CD14-positive monocyte (primary cell): ENCODE measurements at regions not wholly inside any gene's neighbourhood (a gene's known extent, or its start where the extent isn't known, plus 50 kb on each side); places are given as distances from the start of the nearest gene placed in this dataset.

Experiments
- DNase-seq, 3 donors: peaks; one replicate each; pipeline ENCODE4 v3.0.0-alpha.2; 2011 to 2022
- H2AFZ ChIP-seq: 2 replicates; pipeline ENCODE4 v1.6.0; 2012; ENCODE audit warnings: mild to moderate bottlenecking, low read depth, low read length, inconsistent platforms; ENCODE audit not compliant: insufficient read depth, poor library complexity, severe bottlenecking
- H3K27ac ChIP-seq, 2 donors: 1 replicate in 1 of 2; 2 replicates in 1 of 2; pipeline ENCODE4 v1.5.1; 2012 to 2013; ENCODE audit warnings: low read length in 2 of 2, control low read depth in 1 of 2, inconsistent platforms in 1 of 2, low read depth in 1 of 2, mild to moderate bottlenecking in 1 of 2
- H3K27me3 ChIP-seq, 2 donors: one replicate each; pipeline versions ENCODE4 v1.6.0 to v1.6.1; 2011 to 2013; ENCODE audit warnings: low read length in 2 of 2; ENCODE audit not compliant: control insufficient read depth in 2 of 2, insufficient read depth in 2 of 2
- H3K36me3 ChIP-seq, 2 donors: replicated peaks in 1 of 2; 1 replicate in 1 of 2; 2 replicates in 1 of 2; pipeline versions ENCODE4 v1.5.1 to v1.6.1; 2012 to 2013; ENCODE audit warnings: low read length in 2 of 2, control low read depth in 1 of 2, inconsistent platforms in 1 of 2, mild to moderate bottlenecking in 1 of 2; ENCODE audit not compliant: insufficient read depth in 2 of 2, control insufficient read depth in 1 of 2
- H3K4me1 ChIP-seq, 2 donors: 1 replicate in 1 of 2; 2 replicates in 1 of 2; pipeline versions ENCODE4 v1.5.1 to v1.6.1; 2012 to 2013; ENCODE audit warnings: low read length in 2 of 2, control low read depth in 1 of 2, inconsistent platforms in 1 of 2, mild to moderate bottlenecking in 1 of 2, moderate library complexity in 1 of 2; ENCODE audit not compliant: insufficient read depth in 2 of 2, control insufficient read depth in 1 of 2
- H3K4me2 ChIP-seq: replicated peaks from 2 replicates; pipeline ENCODE3; 2012; ENCODE audit warnings: low read length, moderate library complexity, mild to moderate bottlenecking; ENCODE audit not compliant: poor library complexity, severe bottlenecking; ENCODE audit errors: extremely low read depth
- H3K4me3 ChIP-seq, 3 experiments: fragments of 200-600 bp in 1 of 3; sonication (generic) in 1 of 3; replicated peaks in 1 of 3; 1 replicate in 2 of 3; 2 replicates in 1 of 3; pipeline ENCODE4 v1.5.1; 2011 to 2013; ENCODE audit warnings: low read length in 3 of 3, mild to moderate bottlenecking in 3 of 3, control low read depth in 2 of 3, low read depth in 2 of 3, inconsistent platforms in 1 of 3, moderate library complexity in 1 of 3
- H3K79me2 ChIP-seq: 2 replicates; pipeline ENCODE4 v1.6.0; 2012; ENCODE audit warnings: mild to moderate bottlenecking, control low read depth, inconsistent platforms, low read length, moderate library complexity; ENCODE audit not compliant: insufficient read depth
- H3K9ac ChIP-seq: 2 replicates; pipeline ENCODE4 v1.6.0; 2017; ENCODE audit warnings: low read length, mild to moderate bottlenecking; ENCODE audit not compliant: insufficient read depth, poor library complexity, severe bottlenecking
- H3K9me3 ChIP-seq, 2 donors: replicated peaks in 1 of 2; 1 replicate in 1 of 2; 2 replicates in 1 of 2; pipeline versions ENCODE4 v1.5.1 to v1.6.1; 2012 to 2013; ENCODE audit warnings: low read length in 2 of 2, control low read depth in 1 of 2; ENCODE audit not compliant: control insufficient read depth in 1 of 2, insufficient read depth in 1 of 2
- H4K20me1 ChIP-seq: 2 replicates; pipeline ENCODE4 v1.6.0; 2012; ENCODE audit warnings: mild to moderate bottlenecking, low read length, control low read depth, moderate library complexity; ENCODE audit not compliant: insufficient read depth
- H3K27ac Mint-ChIP-seq, 7 donors: one replicate each; pipeline ENCODE4 v1.8.0; 2020; ENCODE audit warnings: mild to moderate bottlenecking in 7 of 7, mixed read lengths in 7 of 7, moderate library complexity in 6 of 7, inconsistent platforms in 2 of 7
- H3K27me3 Mint-ChIP-seq, 3 donors: one replicate each; pipeline ENCODE4 v1.8.0; 2021 to 2022; ENCODE audit warnings: low read depth in 3 of 3, mild to moderate bottlenecking in 3 of 3, mixed read lengths in 3 of 3, moderate library complexity in 3 of 3, inconsistent platforms in 1 of 3
- H3K36me3 Mint-ChIP-seq, 2 donors: one replicate each; pipeline ENCODE4 v1.8.0; 2020; ENCODE audit warnings: mixed read lengths in 2 of 2, inconsistent platforms in 1 of 2, mild to moderate bottlenecking in 1 of 2
- H3K4me1 Mint-ChIP-seq: one replicate; pipeline ENCODE4 v1.8.0; 2020; ENCODE audit warnings: mild to moderate bottlenecking, mixed read lengths
- H3K4me3 Mint-ChIP-seq, 2 donors: one replicate each; pipeline ENCODE4 v1.8.0; 2020; ENCODE audit warnings: mild to moderate bottlenecking in 2 of 2, mixed read lengths in 2 of 2, moderate library complexity in 1 of 2
- H3K9me3 Mint-ChIP-seq, 7 donors: one replicate each; pipeline ENCODE4 v1.8.0; 2020 to 2022; ENCODE audit warnings: mixed read lengths in 7 of 7, mild to moderate bottlenecking in 6 of 7, moderate library complexity in 6 of 7, inconsistent platforms in 2 of 7
- WGBS: methylation state at CpG from one replicate; pipeline ENCODE4 v1.1.5; 2013; ENCODE audit warnings: missing lambda C conversion rate; ENCODE audit not compliant: insufficient coverage; 5-methylcytosine and 5-hydroxymethylcytosine counted together
- intact Hi-C, 2 donors: fragments of 100-400 bp; cut with micrococcal nuclease; formaldehyde crosslinking; loops; one replicate each; pipeline versions ENCODE4 v1.15.0 to v1.15.1; 2023
- TF ChIP-seq, protein P1 (sequence below): fragments of 200-600 bp; IDR thresholded peaks from one replicate; pipeline ENCODE4 v1.8.0; 2022; ENCODE audit warnings: antibody characterized with exemption, mild to moderate bottlenecking

DNA sequence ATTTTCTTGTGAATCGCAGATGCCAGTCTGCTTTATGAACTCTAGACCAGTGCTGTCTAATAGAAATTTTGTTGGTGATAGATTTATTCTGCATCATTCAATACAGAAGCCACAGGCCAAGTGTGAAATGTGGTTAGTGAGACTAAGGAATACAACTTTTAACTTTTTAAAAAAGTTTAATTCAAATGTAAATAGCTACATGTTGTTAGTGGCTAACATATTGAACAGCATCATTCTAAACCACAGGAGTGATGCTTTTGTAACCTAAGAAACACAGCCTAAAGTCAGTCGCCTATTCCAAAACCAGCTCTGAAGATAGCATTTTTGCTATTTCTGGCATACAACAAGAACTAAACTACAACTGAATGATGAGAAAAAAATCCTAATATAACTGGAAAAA, 164.8 kb upstream of the CBLB start:
- TF ChIP-seq, protein P1, sequence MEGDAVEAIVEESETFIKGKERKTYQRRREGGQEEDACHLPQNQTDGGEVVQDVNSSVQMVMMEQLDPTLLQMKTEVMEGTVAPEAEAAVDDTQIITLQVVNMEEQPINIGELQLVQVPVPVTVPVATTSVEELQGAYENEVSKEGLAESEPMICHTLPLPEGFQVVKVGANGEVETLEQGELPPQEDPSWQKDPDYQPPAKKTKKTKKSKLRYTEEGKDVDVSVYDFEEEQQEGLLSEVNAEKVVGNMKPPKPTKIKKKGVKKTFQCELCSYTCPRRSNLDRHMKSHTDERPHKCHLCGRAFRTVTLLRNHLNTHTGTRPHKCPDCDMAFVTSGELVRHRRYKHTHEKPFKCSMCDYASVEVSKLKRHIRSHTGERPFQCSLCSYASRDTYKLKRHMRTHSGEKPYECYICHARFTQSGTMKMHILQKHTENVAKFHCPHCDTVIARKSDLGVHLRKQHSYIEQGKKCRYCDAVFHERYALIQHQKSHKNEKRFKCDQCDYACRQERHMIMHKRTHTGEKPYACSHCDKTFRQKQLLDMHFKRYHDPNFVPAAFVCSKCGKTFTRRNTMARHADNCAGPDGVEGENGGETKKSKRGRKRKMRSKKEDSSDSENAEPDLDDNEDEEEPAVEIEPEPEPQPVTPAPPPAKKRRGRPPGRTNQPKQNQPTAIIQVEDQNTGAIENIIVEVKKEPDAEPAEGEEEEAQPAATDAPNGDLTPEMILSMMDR = no peak
- intact Hi-C loops = no loop called here
- Histone ChIP-seq H3K36me3 (no peaks in the 10 kb centered on the region), H4K20me1 (no peaks in the 10 kb centered on the region), H2AFZ (no peak overlapping the region), H3K9me3 (peaks cover 0 to 8% of the 10 kb centered on the region in 2 donors), H3K4me2 (no peak overlapping the region), H3K4me1 (no peaks in the 10 kb centered on the region), H3K27ac (no peak overlapping the region), H3K79me2 (no peaks in the 10 kb centered on the region), H3K27me3 (no peaks in the 10 kb centered on the region), H3K9ac (no peak overlapping the region), H3K4me3 (no peak overlapping the region)
- DNase-seq = no peak
- Mint-ChIP-seq H3K27ac (no peak overlapping the region), H3K9me3 (peaks cover 0 to 11% (median 4%) of the 10 kb centered on the region in 7 donors), H3K4me3 (no peak overlapping the region), H3K27me3 (peaks cover 0 to 4% (median 0%) of the 10 kb centered on the region in 3 donors), H3K4me1 (no peaks in the 10 kb centered on the region), H3K36me3 (no peaks in the 10 kb centered on the region)
- no CpG with 5 or more reads among the region's 2 CpGs for WGBS

DNA sequence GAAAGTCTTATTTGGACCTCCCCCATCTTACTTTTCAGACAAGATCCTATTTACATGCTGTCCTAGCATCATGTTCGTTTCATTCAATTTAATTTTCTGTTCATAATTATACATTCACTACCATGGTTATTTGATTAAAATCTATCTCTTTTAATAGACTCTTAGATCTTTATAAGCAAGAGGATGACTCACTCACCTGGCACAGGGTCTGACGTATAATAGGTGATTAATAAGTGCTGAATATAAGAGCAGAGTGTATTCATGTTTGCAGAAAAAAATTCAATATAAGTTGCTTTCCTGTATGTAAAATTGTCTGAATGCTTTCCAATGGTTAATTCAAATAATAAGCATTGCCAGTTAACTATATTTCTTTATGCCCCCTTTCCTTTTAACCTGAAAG, 165.5 kb upstream of the CBLB start:
- Histone ChIP-seq H3K9me3 (peaks cover 0 to 8% of the 10 kb centered on the region in 2 donors), H4K20me1 (no peaks in the 10 kb centered on the region), H3K79me2 (no peaks in the 10 kb centered on the region), H3K4me3 (no peak overlapping the region), H2AFZ (no peak overlapping the region), H3K27me3 (no peaks in the 10 kb centered on the region), H3K4me2 (no peak overlapping the region), H3K4me1 (no peaks in the 10 kb centered on the region), H3K36me3 (no peaks in the 10 kb centered on the region), H3K9ac (no peak overlapping the region), H3K27ac (no peak overlapping the region)
- no peaks in the 10 kb centered on the region for H3K36me3 Mint-ChIP-seq
- intact Hi-C loops = no loop called here
- no peaks in the 10 kb centered on the region for H3K4me1 Mint-ChIP-seq
- H3K9me3 Mint-ChIP-seq = peaks cover 0 to 9% (median 4%) of the 10 kb centered on the region in 7 donors
- H3K27ac Mint-ChIP-seq = no peak overlapping the region
- no peak for DNase-seq
- no peak overlapping the region for H3K4me3 Mint-ChIP-seq
- H3K27me3 Mint-ChIP-seq = peaks cover 0 to 4% (median 0%) of the 10 kb centered on the region in 3 donors
- no CpG with 5 or more reads among the region's 2 CpGs for WGBS
- TF ChIP-seq, protein P1 = no peak
